Esophagus muscularis mucosa (tissue), 4 donors: ENCODE measurements at regions not wholly inside any gene's neighbourhood (a gene's known extent, or its start where the extent isn't known, plus 50 kb on each side); places are given as distances from the start of the nearest gene placed in this dataset.

ENCODE experiments used
- DNase-seq: peaks from one replicate; pipeline ENCODE4 v3.0.0-alpha.2; 2017; ENCODE audit errors: extremely low spot score
- H3K27ac ChIP-seq, 4 donors: fragments of 200-600 bp; sonication (generic); replicated peaks in 1 of 4; 1 replicate in 3 of 4; 2 replicates in 1 of 4; pipeline ENCODE4 v1.5.1; 2016 to 2019; ENCODE audit warnings: mild to moderate bottlenecking in 1 of 4
- H3K27me3 ChIP-seq, 4 donors: fragments of 200-600 bp; sonication (generic); one replicate each; pipeline versions ENCODE4 v1.5.1 to v1.6.0; 2016 to 2019
- H3K36me3 ChIP-seq, 4 donors: fragments of 200-600 bp; sonication (generic); one replicate each; pipeline ENCODE4 v1.5.1; 2016 to 2019
- H3K4me1 ChIP-seq, 4 donors: fragments of 200-600 bp; sonication (generic); one replicate each; pipeline ENCODE4 v1.5.1; 2016 to 2019
- H3K4me3 ChIP-seq, 4 donors: fragments of 200-600 bp; sonication (generic); 1 replicate in 2 of 4; 2 replicates in 2 of 4; pipeline ENCODE4 v1.5.1; 2016 to 2019; ENCODE audit warnings: mild to moderate bottlenecking in 4 of 4, moderate library complexity in 1 of 4
- H3K9me3 ChIP-seq, 4 donors: fragments of 200-600 bp; sonication (generic); 1 replicate in 3 of 4; 2 replicates in 1 of 4; pipeline ENCODE4 v1.5.1; 2016 to 2019
- CTCF ChIP-seq, 3 experiments: fragments of 200-600 bp in 2 of 3; fragments of 450-650 bp in 1 of 3; sonication (generic) in 2 of 3; IDR thresholded peaks; one replicate each; pipeline ENCODE4 v1.5.1; 2017 to 2019; ENCODE audit warnings: antibody characterized with exemption in 3 of 3, mild to moderate bottlenecking in 2 of 3, moderate library complexity in 1 of 3
- EP300 ChIP-seq: sonication (generic); formaldehyde crosslinking; IDR thresholded peaks from one replicate; pipeline ENCODE4 v1.6.1; 2017; ENCODE audit warnings: antibody characterized with exemption
- POLR2A ChIP-seq: fragments of 450-650 bp; IDR thresholded peaks from one replicate; pipeline ENCODE4 v1.6.1; 2017; ENCODE audit warnings: antibody characterized with exemption, moderate library complexity, mild to moderate bottlenecking, low read depth
- POLR2AphosphoS5 ChIP-seq, 2 donors: sonication (generic); formaldehyde crosslinking; IDR thresholded peaks; one replicate each; pipeline ENCODE4 v1.6.1; 2017; ENCODE audit warnings: antibody characterized with exemption in 2 of 2
- WGBS: methylation state at CpG from one replicate; pipeline ENCODE4 v1.1.5; 2018; 5-methylcytosine and 5-hydroxymethylcytosine counted together
- intact Hi-C: fragments of 100-400 bp; cut with DNase I; formaldehyde crosslinking; loops from one replicate; pipeline ENCODE4 v1.15.1; 2023

DNA sequence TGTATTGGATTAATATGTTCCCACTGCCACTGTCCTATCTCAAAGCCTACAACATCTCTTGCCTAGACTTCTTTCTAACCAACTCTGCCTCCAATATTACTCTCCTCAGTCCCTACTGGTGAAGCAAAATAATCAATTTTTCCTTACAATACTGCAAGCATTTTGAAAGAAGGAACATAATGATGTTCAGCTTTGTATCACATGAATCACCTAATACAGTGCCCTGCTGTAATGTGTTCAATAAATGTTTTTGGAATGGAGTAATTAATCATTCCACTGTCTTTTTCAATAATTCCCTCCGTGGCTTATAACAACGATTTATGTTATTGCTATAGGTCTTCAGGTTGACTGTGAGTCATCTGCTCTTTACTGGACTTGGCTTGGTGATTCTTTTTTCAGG lies 356.4 kb downstream of the TDRD15 start:
- H3K27ac ChIP-seq: no peak overlapping the region
- no peak for DNase-seq
- intact Hi-C loops: no loop called here
- no peaks in the 10 kb centered on the region for H3K4me1 ChIP-seq
- 44% methylated on average over 2 of the region's 2 CpGs for WGBS
- H3K27me3 ChIP-seq: no peaks in the 10 kb centered on the region
- H3K9me3 ChIP-seq: no peaks in the 10 kb centered on the region
- no peak overlapping the region for H3K4me3 ChIP-seq
- H3K36me3 ChIP-seq: no peaks in the 10 kb centered on the region
- no peak for TF ChIP-seq POLR2A

DNA sequence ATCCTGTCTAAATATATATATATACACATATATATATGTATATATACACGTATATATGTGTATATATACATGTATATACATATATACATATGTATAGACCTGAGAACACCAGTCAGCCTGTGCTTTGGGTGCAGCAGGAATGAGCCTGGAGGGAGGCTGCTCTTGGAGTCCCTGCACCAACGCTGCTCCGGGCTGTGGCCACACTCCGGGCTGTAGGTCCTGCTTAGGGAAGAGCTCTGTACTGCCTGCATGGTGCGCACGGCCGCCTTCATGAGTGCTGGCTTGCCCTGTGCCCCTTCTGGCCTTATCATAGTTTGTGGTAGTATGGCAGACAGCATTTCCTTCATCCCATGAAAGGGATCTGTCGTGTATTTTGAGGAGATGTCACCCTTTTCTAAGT lies 360.9 kb downstream of the TDRD15 start:
- H3K27ac ChIP-seq: no peak overlapping the region
- H3K4me3 ChIP-seq: no peak overlapping the region
- H3K27me3 ChIP-seq: no peaks in the 10 kb centered on the region
- no peaks in the 10 kb centered on the region for H3K9me3 ChIP-seq
- H3K36me3 ChIP-seq: no peaks in the 10 kb centered on the region
- intact Hi-C loops: no loop called here
- WGBS: 87% methylated on average over 8 of the region's 8 CpGs
- H3K4me1 ChIP-seq: no peaks in the 10 kb centered on the region
- DNase-seq: no peak
- TF ChIP-seq EP300 (no peak), POLR2AphosphoS5 (IDR thresholded peaks at IDR 0.05) (no peak)

GRCh38 chr2:21486445-21486844 lies 362.7 kb downstream of the TDRD15 start:
- intact Hi-C loops: no loop called here
- no peak for DNase-seq
- Histone ChIP-seq H3K4me3 (no peak overlapping the region), H3K4me1 (no peaks in the 10 kb centered on the region), H3K27ac (no peak overlapping the region), H3K9me3 (no peaks in the 10 kb centered on the region), H3K27me3 (no peaks in the 10 kb centered on the region), H3K36me3 (no peaks in the 10 kb centered on the region)
- WGBS: 59% methylated on average over 2 of the region's 2 CpGs
- TF ChIP-seq POLR2A (no peak), EP300 (no peak)

- H3K36me3 ChIP-seq: no peaks in the 10 kb centered on the region
- no peaks in the 10 kb centered on the region for H3K9me3 ChIP-seq
- no peak for DNase-seq
- intact Hi-C loops: no loop called here
- H3K27me3 ChIP-seq: no peaks in the 10 kb centered on the region
- H3K4me3 ChIP-seq: no peak overlapping the region
- no peaks in the 10 kb centered on the region for H3K4me1 ChIP-seq
- TF ChIP-seq EP300: no peak
- no peak for TF ChIP-seq POLR2AphosphoS5 (IDR thresholded peaks at IDR 0.05)
- no peak for TF ChIP-seq CTCF (IDR thresholded peaks at IDR 0.05)
- TF ChIP-seq POLR2A: no peak
- H3K27ac ChIP-seq: no peak overlapping the region
- WGBS: 82% methylated on average over 3 of the region's 3 CpGs
These were observed 365.3 kb downstream of the TDRD15 start for GRCh38 chr2:21489080-21489479.

- H3K27me3 ChIP-seq: no peaks in the 10 kb centered on the region
- 49% methylated on average over 4 of the region's 4 CpGs for WGBS
- no peak overlapping the region for H3K4me3 ChIP-seq
- H3K4me1 ChIP-seq: no peaks in the 10 kb centered on the region
- no peaks in the 10 kb centered on the region for H3K9me3 ChIP-seq
- no peak for TF ChIP-seq CTCF (IDR thresholded peaks at IDR 0.05)
- TF ChIP-seq EP300: no peak
- TF ChIP-seq POLR2A: no peak
- TF ChIP-seq POLR2AphosphoS5 (IDR thresholded peaks at IDR 0.05): no peak
- intact Hi-C loops: no loop called here
- H3K36me3 ChIP-seq: no peaks in the 10 kb centered on the region
- H3K27ac ChIP-seq: no peak overlapping the region
- no peak for DNase-seq
These were observed 374.2 kb downstream of the TDRD15 start for GRCh38 chr2:21498016-21498415.

- TF ChIP-seq POLR2AphosphoS5 (IDR thresholded peaks at IDR 0.05): no peak
- TF ChIP-seq CTCF (IDR thresholded peaks at IDR 0.05): no peak
- TF ChIP-seq EP300: no peak
- no peak for TF ChIP-seq POLR2A
- intact Hi-C loops: no loop called here
- Histone ChIP-seq H3K27me3 (no peaks in the 10 kb centered on the region), H3K4me3 (no peak overlapping the region), H3K36me3 (no peaks in the 10 kb centered on the region), H3K9me3 (no peaks in the 10 kb centered on the region), H3K4me1 (no peaks in the 10 kb centered on the region), H3K27ac (no peak overlapping the region)
- WGBS: 49% methylated on average over 4 of the region's 4 CpGs
- DNase-seq: no peak
These were observed 376.7 kb downstream of the TDRD15 start for GRCh38 chr2:21500401-21500945.
